ENCODE measurements at regions not wholly inside any gene's neighbourhood (a gene's known extent, or its start where the extent isn't known, plus 50 kb on each side); places are given as distances from the start of the nearest gene placed in this dataset.

DNA sequence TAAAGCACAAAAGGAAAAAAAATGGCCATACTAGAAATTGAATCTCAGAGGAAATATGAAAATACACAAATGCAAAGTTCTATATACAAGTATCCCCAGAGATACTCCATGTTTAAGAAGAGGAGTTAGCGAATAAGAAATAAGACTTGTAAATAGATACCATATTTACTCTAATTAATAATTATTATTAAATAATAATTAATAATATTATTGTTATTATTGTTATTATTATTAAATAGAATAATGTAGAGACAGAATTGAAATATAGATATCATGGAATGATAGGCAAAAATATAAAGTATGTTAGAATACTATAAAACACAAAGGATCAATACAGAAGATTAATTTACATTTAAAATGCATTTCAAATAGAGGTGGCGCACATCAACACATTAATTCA is 1047.5 kb upstream of the MIR17HG start:
- TF ChIP-seq POLR2A (IDR thresholded peaks at IDR 0.05; ENCODE audit: low read depth, low read length) = no peak
- TF ChIP-seq POLR2AphosphoS5 (IDR thresholded peaks at IDR 0.05; ENCODE audit: low read depth, low read length) = no peak

Data from GM12892 (cell line).